Suppressor macrophage treated with lipopolysaccharide for 4 hours (primary cell): ENCODE measurements at regions not wholly inside any gene's neighbourhood (a gene's known extent, or its start where the extent isn't known, plus 50 kb on each side); places are given as distances from the start of the nearest gene placed in this dataset.
"Not testable (repeated sequence)": the region's sequence is repeated elsewhere in the genome, so short reads cannot be mapped to it uniquely, and the experiment has no call there.

Experiments
- DNase-seq: peaks from one replicate; pipeline ENCODE4 v3.0.0-alpha.2; 2020

DNA sequence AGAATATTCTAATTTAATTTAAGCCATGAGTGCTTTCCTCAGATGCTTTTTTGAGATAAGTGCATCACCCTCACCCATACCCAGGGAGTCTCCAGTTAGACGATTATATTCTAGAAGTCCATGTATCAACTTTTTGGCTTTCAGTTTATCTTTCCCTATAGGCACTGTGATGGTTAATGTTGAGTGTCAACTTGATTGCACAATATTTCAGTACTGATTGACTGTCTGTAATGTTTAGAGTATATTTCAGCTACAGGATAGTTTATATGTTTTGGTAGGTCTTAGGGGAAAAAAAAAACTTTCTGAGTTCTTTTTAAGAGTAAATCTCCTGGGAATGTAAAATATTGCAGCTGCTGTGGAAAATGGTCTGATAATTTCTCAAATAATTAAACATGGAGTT lies 535.4 kb downstream of the ADRA2A start:
- no peak for DNase-seq

DNA sequence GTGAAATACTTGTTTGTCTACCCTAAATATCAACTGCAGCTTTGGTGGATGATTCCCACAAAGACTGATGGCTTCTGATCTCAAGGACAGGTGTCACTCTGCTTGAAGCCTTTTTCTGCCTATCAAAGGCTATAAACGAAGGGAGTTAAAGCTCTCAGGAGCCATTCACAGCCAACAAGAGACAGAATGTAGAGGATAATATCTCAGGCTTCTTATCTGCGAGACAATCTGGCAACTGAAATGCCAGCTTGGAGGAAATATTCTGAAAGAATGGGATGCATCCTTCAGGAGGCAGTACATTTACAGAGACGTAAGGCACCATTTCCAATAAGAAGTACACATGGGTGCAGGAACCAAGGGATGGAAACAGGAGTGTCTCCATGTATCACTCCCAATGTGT lies 549.4 kb downstream of the GPAM start:
- DNase-seq, result no peak

DNA sequence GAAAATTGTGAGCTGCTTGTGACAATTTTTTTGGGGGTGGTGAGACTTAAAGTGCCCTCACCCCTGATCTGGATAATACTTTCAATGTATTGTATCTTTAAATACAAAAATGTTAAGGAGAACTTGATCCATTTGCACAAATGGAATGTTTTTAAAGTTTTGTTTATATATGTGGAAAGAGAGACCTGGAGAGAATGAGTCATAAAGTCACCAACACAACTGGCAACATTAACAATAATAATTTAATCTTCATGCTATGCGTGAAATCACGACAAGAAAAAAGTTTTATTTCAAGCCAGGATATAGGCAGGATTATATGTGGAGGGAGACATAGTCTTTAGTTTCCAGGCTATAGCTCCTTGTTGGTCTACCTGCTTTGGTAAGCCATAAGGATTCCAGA lies 537.5 kb downstream of the GPAM start:
- DNase-seq, result no peak

DNA sequence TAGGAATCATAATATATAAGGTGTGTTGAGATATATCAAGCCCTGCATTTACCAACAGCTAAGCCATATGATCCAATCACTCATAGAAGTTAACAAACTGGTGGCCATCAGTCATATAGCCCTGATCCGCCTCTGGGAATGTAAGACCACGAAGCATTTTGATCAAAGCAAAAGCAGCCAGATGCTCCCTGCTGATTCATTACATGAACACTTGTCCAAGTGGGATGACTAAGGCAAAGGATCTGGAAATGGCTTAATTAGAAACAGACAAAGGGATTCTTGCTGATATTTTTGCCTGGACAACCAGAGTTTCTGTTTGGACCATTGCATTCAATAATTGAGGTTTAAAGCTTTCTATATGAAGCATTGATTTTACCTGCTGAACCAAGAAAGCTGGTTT lies 535.5 kb downstream of the GPAM start:
- no peak for DNase-seq

DNA sequence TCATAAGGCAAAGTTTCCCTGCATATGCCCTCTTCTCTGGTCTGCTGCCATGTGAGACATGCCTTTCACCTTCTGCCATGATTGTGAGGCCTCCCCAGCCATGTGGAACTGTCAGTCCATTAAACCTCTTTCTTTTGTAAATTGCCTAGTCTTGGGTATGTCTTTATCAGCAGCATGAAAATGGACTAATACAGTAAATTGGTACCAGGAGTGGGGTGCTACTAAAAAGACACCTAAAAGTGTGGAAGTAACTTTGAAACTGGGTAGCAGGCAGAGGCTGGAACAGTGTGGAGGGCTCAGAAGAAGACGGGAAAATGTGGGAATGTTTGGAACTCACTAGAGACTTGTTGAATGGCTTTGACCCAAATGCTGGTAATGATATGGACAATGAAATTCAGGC lies 534.5 kb downstream of the GPAM start:
- DNase-seq, result not testable (repeated sequence)

DNA sequence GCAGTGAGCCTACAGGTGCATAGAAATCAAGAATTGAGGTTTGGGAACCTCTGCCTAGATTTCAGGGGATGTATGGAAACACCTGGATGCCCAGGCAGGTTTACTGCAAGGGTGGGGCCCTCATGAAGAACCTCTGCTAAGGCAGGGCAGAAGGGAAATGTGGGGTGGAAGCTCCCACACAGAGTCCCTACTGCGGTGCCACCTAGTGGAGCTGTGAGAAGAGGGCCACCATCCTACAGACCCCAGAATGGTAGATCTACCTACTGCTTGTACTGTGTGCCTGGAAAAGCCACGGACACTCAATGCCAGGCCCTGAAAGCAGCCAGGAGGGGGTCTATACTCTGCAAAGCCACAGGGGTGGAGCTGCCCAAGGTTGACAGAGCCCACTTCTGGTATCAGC lies 533.5 kb downstream of the GPAM start:
- DNase-seq, result no peak

DNA sequence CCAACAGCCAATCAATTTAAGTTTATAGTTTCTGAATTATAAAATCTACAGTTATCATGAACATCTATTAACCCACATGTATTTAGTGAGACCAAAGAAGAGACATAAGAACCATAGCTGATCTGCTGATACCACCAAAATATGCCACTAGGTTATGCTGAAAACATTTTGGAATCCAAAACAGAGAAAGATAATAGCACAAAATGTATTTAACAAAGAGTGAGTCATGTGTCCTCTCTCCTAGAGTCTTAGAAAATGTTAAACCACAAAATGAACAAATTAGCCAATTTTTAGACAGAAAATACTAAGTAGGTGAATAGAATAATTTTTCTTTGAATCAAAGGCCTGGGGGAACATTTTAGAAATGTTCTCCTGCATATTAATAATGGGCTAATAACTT lies 527.5 kb downstream of the GPAM start:
- DNase-seq, result no peak

DNA sequence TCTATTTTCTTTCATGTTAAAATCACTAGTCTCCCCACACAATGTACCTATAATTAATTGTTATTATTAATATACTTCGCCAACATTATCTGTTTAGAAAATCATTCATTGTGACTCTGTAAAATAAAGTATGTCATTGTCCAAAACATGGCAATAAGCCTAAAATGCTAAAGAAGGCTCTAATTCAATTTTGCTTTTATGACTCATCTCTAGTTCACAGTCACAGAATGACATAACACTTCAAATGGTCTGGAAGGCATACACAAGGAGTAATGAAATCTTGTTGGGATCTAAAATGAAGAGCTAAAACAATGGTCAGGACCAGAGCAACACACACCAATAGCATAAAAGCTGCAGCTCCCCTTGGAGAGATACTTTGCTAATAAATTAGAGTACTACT lies 505.8 kb downstream of the GPAM start:
- DNase-seq, result no peak

DNA sequence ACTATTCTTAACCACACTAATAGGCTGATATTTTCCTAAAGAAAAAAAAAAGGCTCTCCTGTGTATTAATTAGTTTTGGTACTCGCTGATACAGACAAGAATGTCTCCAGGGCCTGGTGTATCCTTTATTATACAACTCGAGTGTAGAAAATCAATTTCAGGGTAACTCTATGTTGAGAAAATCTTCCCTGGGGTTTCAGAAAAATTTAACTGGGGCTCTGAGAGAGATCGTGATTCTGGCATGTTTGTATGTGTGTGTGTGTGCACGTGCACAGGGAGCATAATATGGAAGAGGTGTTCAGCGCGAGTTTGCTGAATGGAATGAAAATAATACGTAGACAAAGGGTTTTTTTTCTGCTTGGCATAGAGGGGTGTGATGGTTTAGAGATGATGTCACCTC lies 496.8 kb downstream of the GPAM start:
- DNase-seq, result no peak

DNA sequence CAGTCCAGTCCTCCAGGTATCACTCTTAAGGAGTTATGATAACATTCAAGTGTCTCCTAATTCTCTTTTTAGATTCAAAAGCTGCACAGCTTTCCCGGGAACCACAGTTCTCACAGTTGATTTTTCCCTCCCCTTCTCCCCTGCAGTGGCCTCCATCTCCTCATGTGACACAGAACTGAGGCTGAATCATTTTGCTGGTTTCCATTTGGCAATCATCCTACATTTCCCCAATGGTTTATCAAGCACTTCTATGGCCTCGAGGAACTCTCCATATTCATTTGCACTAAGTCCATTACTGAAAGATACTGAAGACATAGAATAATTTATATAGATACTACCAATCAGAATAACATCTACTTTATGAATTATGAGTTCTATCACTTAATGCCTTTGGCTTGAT lies 484.9 kb downstream of the GPAM start:
- DNase-seq, result no peak

DNA sequence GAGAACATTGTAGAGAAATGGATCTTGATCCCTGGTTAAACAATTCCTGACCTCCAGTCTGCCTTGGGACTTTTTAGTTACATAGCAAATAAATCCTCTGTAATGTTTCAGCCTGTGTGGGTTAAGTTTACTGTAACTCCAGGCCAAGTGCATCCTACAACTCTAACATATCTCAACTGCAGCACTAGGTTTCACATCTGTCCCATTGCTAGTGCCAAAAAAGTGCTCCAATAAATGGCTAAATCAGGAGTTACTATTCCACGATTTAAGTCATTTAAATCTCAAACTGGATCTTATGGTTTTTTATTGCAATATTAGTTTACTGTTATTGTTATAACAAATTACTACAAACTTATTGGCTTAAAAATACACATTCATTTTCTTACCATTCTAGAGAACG lies 479.6 kb downstream of the GPAM start:
- no peak for DNase-seq

DNA sequence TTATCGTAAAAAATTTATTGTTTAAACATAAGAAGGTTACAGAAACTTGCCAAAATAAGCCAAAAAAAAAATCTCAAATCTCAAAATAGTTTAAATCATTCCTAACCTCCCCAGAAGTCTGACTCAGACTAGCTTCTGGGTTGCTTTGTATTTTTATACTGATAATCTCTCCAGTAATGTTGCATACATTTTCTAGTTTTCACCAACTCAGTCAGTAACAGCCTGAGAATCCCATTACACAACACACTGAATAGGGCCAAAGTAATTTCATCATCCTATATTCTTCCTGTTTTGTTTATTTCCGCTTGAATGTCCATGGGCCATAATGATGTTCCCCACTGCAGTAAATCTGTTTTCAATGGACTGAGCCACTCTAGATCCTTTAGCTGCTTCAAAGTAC lies 478.5 kb downstream of the GPAM start:
- no peak for DNase-seq

DNA sequence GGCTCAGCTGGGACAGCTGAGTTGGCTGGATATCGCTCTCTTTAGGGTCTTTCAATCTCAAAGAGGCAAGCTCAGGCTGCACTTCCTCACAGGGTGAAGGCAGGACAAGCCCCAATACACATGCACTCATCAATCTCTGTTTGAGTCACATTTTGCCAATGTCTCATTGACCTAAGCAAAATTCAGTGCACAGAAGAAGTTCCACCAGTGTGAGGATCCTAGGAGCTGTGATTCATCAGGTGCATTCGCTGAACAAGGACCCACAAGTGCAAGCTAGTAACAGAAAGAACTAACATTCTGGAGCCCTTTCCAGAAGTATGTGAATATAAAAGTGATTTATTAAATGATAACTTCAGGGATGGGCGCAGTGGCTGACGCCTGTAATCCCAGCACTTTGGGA lies 477.2 kb downstream of the GPAM start:
- no peak for DNase-seq

DNA sequence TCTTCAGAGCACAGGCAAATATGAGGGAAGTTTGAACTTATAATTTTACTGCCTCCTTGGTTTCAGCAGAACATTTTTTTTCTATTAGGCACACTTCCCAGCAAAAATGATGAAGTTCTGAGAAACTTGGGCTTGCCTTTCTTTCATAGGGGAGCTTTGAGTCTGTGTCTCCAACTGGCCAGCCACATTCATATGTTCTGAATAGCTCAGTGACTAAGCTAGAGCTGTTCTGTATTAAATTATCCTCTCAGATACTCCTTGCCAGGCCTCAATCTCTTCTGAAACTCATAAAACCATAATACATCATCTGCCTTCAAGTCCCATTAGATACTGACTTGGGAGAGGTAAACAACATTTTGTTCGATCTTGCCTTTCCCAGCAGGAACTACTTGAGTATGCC lies 476.5 kb downstream of the GPAM start:
- no peak for DNase-seq

DNA sequence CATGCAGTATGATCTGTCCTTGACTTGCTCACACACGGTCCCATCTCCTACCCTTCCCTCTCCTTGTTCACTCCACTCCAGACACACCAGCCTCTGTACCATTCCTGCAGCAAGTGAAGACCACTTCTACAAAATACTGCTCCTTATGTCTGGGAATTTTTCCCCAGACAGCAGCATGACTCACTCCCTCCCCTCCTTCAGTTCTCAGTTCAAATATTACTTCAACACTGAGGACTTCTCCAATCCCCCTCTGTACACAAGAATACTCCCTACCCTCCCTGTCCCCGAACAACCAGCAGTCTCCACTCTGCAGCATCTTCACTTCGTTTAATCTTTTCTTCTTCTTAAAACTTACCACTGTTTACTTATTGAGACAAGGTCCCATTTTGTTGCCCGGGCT lies 474.0 kb downstream of the GPAM start:
- no peak for DNase-seq

DNA sequence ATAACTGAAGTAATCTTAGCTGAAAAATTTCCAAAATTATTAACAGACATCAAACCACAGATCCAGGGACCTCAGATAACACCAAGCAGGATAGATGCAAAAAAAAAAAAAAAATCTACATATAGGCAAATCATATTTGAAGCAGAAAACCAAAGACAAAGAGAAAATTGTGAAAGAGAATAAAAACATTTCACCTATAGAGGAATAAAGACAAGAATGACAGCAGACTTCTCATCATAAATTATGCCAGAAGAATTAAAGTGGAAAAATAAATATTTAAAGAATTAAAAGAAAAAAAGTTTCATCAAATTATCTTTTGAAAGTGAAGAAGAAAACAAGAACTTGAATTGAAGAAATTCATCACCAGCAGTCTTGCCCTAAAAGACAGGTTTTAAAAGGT lies 467.5 kb downstream of the GPAM start:
- no peak for DNase-seq

DNA sequence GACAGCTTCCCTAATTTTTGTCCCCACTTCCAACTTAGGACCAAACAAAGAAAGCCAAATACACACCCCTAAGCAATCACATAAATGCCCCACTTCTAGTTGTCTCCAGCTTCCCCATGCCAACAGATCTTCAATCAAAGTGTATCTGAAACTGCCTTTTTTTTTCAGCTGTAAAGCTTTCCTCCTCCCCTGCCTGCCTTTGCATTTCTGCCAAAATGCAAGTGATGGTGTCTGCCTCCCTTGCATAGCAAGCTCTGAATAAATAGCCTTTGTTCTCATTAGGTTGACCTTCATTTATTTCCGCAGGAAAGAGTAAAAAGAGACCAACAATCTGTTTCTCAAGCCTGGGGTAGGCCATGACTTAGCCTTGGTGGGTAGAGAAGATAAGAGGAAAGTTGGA lies 459.4 kb downstream of the GPAM start:
- no peak for DNase-seq

DNA sequence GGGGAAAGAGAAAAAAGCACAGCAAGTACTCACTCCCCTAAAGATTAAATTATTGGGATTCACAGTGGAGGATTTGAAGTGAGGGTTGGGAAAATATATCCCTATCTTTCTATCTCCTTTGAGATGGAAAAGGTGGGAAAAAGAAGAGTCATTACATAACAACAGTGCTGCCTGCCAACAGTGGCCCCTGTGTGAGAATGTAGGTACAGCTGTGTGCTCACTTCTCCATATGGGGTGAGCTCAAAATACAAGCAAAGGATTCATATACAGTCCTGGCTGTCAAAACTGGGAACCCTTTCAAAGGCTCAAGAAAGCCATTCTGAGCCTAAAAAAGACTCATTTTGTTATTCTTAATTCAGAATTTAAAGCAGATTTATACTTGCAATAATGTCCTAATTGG lies 458.5 kb downstream of the GPAM start:
- DNase-seq, result no peak

DNA sequence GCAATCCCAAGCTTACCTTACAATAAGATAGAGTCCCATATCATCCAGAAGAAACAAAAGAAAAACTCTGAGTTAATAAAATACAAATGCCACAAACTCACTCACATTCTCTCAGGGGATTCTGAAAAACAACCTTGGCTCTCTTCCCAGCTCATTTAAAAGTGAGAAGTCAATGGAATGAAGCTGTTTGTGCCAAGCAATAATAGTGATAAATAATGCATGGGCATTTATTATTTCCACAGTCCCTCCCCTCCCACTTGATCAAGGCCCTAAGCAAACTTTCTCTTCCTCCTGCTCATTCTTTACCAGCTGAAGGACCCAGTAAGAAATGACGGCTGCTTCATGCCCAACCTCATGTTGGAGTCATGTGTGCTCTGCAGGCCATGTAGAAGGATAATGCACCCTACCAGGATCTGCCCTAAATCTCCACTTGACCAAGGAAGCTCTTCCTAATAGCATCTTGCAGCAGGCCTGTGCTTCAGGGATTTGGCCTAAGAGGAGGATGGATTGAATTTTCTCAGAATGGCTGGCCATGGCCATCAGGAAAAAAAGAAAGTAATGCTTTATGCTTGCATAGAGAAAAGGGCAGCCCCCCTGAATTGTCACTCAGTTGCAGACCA lies 451.3 kb downstream of the GPAM start:
- no peak for DNase-seq

DNA sequence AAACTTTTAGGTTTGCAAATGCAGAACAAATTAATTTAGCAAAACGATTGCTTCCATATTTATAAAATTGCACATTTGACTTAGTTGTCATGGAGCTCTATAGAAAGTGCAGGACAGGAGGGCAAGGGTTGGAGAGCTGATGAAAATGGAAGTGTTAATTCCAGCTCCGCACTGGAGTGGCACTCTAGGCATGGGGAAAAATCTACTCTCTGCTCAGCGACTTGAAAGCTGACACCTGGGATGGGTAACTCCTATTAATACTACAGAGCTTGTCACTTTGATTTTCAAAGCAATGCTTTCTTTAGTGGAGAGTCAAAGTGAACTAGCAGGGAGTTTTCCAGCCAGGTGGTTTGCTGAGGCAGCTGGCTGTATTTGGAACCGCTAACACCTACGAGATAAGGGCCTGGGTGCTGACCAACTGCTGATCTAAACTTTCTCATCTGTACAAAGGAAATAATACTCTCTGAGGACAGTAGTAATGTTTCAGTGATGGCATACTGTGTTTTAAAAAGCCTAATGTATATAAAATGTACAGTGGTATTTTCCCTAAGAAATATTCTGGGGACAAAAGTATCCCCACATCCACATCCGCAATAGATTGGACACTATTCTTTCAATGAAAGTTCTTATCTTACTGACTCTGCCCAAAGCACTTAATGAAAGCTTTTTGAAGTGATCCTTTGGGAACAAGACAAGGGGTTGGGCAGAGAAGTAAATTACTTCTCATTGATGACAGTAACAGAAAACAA lies 444.3 kb downstream of the GPAM start:
- no peak for DNase-seq

DNA sequence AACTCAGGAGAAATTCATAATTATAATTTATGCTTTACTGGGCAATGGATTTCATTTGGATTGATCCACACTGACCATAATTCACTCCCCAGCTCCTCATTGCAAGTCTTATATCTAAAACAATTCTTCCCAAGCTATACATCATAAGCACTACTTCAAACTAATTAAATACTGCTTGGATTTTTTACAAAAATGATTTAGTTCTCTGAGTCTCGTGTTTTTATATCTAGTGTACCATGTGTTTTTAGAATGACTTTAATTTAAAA lies 443.8 kb downstream of the GPAM start:
- DNase-seq, result no peak

DNA sequence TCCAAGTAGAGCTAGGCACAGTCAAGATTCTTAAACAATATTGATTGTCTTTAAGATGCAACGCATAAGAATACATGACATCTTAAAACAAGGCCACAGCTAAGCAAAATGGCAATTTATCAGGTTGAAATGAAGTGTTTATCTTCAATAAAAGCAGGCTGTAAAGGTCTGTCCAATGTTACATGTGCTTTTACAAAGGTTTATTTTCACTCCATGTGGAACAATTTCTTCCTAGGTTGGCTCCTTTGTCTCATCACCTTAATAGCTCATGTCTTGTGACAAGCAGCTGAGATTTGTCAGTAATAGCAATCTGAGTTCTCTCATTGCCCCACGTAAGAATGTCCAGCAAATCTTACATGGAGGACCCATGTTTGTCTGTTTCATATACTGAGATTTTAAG lies 437.6 kb downstream of the GPAM start:
- no peak for DNase-seq

DNA sequence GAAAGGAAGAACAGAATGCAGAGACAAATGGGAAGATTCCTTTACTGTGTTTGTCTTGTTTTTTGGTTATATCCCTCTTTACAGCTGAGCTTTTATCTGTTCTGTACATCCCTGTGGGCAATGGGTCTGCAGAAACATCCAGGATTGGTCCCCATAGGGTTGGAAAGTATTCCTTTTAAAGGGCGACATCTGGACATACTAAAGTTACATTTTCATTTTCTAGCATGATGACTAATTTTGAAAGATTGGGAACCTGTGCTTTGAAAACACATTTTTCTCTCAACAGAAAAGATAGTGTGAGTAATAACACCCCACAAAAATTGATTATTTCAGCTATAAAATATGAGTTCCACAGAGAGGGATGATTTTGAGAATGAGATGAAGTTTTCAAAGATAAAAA lies 435.8 kb downstream of the GPAM start:
- no peak for DNase-seq

DNA sequence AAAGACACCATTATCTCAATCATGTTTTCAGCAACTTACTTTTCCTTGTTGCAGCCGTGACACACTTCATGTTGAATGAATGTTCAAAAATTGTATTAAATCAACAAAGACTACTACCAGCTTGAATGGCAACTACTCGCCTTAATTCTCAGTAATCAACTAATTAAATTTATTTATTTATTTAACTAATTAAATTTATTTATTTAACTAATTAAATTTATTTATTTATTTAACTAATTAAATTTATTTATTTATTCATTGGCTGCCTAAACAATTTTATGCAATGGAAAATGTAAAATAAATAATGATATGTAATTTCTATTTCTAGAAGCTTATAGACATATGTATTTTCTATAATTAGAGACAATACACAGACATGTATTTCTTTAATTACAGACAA lies 435.4 kb downstream of the GPAM start:
- no peak for DNase-seq

DNA sequence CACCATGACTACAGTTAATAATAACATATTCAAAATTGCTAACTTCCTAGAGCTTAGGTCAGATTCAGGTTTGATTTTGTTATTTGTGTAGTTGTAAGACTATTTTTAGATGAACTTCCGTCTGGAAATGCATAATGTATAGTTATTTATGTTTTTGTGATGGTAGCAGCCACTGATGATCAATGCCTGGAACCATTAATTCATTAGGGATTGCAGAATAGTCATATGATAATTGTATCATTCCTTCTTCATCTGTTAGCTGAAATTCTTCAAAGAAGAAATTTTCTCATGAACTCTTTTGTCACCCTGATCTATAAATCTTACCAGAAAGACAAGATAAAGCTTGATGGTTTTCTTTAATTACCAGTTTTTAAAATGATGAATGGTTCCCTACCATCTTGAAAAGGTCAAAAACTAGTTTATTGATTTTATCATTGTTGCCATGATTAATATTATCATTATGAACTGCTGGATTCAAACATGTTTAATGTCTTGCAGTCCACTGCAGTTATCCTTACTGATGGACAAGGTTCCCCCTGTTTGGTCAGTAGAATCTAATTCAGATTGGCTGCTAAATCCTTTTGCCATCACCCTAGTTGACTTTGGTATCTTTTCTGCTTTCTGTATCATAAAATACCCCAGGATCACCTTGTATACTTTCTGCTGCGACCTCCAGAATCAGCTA lies 433.3 kb downstream of the GPAM start:
- DNase-seq, result no peak
